IPS-15b (cell line): ENCODE measurements at regions not wholly inside any gene's neighbourhood (a gene's known extent, or its start where the extent isn't known, plus 50 kb on each side); places are given as distances from the start of the nearest gene placed in this dataset.

Experiments
- H3K27me3 ChIP-seq: one replicate; pipeline ENCODE4 v1.6.1; 2013; ENCODE audit warnings: low read length; ENCODE audit not compliant: control insufficient read depth, insufficient read depth
- H3K36me3 ChIP-seq: one replicate; pipeline ENCODE4 v1.6.1; 2013; ENCODE audit warnings: low read length; ENCODE audit not compliant: control insufficient read depth, insufficient read depth
- H3K4me1 ChIP-seq: one replicate; pipeline ENCODE4 v1.6.1; 2013; ENCODE audit warnings: mild to moderate bottlenecking, low read length; ENCODE audit not compliant: control insufficient read depth, insufficient read depth
- H3K4me3 ChIP-seq: one replicate; pipeline ENCODE4 v1.5.1; 2013; ENCODE audit warnings: low read depth, low read length
- H3K9ac ChIP-seq: one replicate; pipeline ENCODE4 v1.6.1; 2013; ENCODE audit warnings: low read depth, mild to moderate bottlenecking, low read length
- H3K9me3 ChIP-seq: one replicate; pipeline ENCODE4 v1.6.1; 2013; ENCODE audit warnings: mild to moderate bottlenecking, low read length; ENCODE audit not compliant: control insufficient read depth, insufficient read depth

- H3K36me3 ChIP-seq = no peaks in the 10 kb centered on the region
- no peaks in the 10 kb centered on the region for H3K4me1 ChIP-seq
- H3K4me3 ChIP-seq = no peak overlapping the region
- H3K27me3 ChIP-seq = no peaks in the 10 kb centered on the region
- H3K9me3 ChIP-seq = no peaks in the 10 kb centered on the region
- no peak overlapping the region for H3K9ac ChIP-seq
These were observed 1215.0 kb upstream of the TENM4 start for GRCh38 chr11:80655834-80656233.

DNA sequence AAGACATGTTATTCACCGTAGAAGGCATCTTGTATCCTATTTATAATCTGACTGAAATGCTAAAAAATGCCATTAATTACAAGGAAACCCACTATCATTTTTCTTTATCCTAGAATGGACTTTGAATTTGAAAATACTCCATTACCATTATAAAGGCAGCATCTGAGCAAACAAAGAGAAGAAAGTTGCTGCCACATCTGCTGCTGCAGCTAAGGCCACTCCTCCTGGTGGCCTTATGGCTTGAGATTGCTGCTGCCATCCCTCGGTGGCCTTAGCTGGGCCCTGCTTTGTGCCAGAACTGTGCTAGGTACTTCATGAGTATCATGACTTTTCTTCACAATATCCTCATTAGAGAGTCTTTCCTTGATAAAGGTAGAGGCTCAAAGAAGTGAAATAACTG is 1210.1 kb upstream of the TENM4 start:
- Histone ChIP-seq H3K9ac (no peak overlapping the region), H3K4me1 (peaks cover 2% of the 10 kb centered on the region), H3K27me3 (no peaks in the 10 kb centered on the region), H3K36me3 (no peaks in the 10 kb centered on the region), H3K9me3 (no peaks in the 10 kb centered on the region), H3K4me3 (no peak overlapping the region)

GRCh38 chr11:80649186-80649585 is 1208.4 kb upstream of the TENM4 start:
- Histone ChIP-seq H3K4me1 (peaks cover 2% of the 10 kb centered on the region), H3K4me3 (no peak overlapping the region), H3K9me3 (no peaks in the 10 kb centered on the region), H3K27me3 (no peaks in the 10 kb centered on the region), H3K9ac (no peak overlapping the region), H3K36me3 (no peaks in the 10 kb centered on the region)

GRCh38 chr11:80638296-80638695 is 1197.5 kb upstream of the TENM4 start:
- Histone ChIP-seq H3K4me1 (peaks cover 2% of the 10 kb centered on the region), H3K4me3 (no peak overlapping the region), H3K9ac (no peak overlapping the region)

GRCh38 chr11:80637571-80637970 is 1196.7 kb upstream of the TENM4 start:
- Histone ChIP-seq H3K4me3 (no peak overlapping the region), H3K27me3 (no peaks in the 10 kb centered on the region), H3K4me1 (peaks cover 2% of the 10 kb centered on the region), H3K9me3 (no peaks in the 10 kb centered on the region), H3K9ac (no peak overlapping the region), H3K36me3 (no peaks in the 10 kb centered on the region)

More at GRCh38 chr11:80638296-80638695, 1197.5 kb upstream of the TENM4 start:
- Histone ChIP-seq H3K27me3 (no peaks in the 10 kb centered on the region), H3K36me3 (no peaks in the 10 kb centered on the region), H3K9me3 (no peaks in the 10 kb centered on the region)

DNA sequence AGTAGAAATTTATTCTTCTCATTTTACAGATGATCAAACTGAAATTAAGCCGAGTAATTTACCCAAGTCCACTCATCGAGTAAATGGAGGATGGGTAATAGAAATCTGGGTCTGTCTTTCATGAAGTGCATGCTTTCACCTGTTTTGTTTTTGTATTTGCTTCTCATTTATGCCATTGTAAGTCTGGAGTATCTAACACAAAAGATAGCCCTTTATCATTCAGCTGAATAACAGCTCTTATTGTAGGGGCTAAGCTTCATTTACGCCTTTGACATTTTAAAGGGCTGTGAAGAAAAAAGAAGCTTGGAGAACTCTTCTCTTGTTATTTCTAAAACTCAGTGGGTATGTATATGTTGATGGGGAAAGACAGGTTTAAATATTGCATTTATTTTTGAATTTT is 1196.2 kb upstream of the TENM4 start:
- peaks cover 2% of the 10 kb centered on the region for H3K4me1 ChIP-seq
- no peaks in the 10 kb centered on the region for H3K27me3 ChIP-seq
- no peak overlapping the region for H3K9ac ChIP-seq
- no peaks in the 10 kb centered on the region for H3K36me3 ChIP-seq
- no peak overlapping the region for H3K4me3 ChIP-seq
- H3K9me3 ChIP-seq = no peaks in the 10 kb centered on the region

- no peaks in the 10 kb centered on the region for H3K9me3 ChIP-seq
- peaks cover 6% of the 10 kb centered on the region for H3K4me1 ChIP-seq
- no peak overlapping the region for H3K4me3 ChIP-seq
- H3K27me3 ChIP-seq = no peaks in the 10 kb centered on the region
- H3K36me3 ChIP-seq = no peaks in the 10 kb centered on the region
- no peak overlapping the region for H3K9ac ChIP-seq
These were observed 1194.3 kb upstream of the TENM4 start for GRCh38 chr11:80635178-80635577.

- H3K36me3 ChIP-seq = no peaks in the 10 kb centered on the region
- no peak overlapping the region for H3K4me3 ChIP-seq
- peaks cover 6% of the 10 kb centered on the region for H3K4me1 ChIP-seq
- H3K27me3 ChIP-seq = no peaks in the 10 kb centered on the region
- H3K9ac ChIP-seq = no peak overlapping the region
- no peaks in the 10 kb centered on the region for H3K9me3 ChIP-seq
These were observed 1191.9 kb upstream of the TENM4 start for GRCh38 chr11:80632691-80633090.

GRCh38 chr11:80632156-80632555 is 1191.3 kb upstream of the TENM4 start:
- H3K27me3 ChIP-seq = no peaks in the 10 kb centered on the region
- H3K4me3 ChIP-seq = no peak overlapping the region
- H3K9ac ChIP-seq = no peak overlapping the region
- H3K9me3 ChIP-seq = no peaks in the 10 kb centered on the region
- H3K4me1 ChIP-seq = peaks cover 4% of the 10 kb centered on the region
- no peaks in the 10 kb centered on the region for H3K36me3 ChIP-seq

GRCh38 chr11:80629466-80629865 is 1188.6 kb upstream of the TENM4 start:
- H3K4me3 ChIP-seq = no peak overlapping the region
- H3K4me1 ChIP-seq = peaks cover 4% of the 10 kb centered on the region
- no peaks in the 10 kb centered on the region for H3K9me3 ChIP-seq
- H3K36me3 ChIP-seq = no peaks in the 10 kb centered on the region
- no peaks in the 10 kb centered on the region for H3K27me3 ChIP-seq
- H3K9ac ChIP-seq = no peak overlapping the region

- peaks cover 7% of the 10 kb centered on the region for H3K4me1 ChIP-seq
- H3K36me3 ChIP-seq = no peaks in the 10 kb centered on the region
- no peaks in the 10 kb centered on the region for H3K27me3 ChIP-seq
- no peak overlapping the region for H3K9ac ChIP-seq
- H3K9me3 ChIP-seq = no peaks in the 10 kb centered on the region
- H3K4me3 ChIP-seq = no peak overlapping the region
These were observed 1186.5 kb upstream of the TENM4 start for GRCh38 chr11:80627364-80627763.

DNA sequence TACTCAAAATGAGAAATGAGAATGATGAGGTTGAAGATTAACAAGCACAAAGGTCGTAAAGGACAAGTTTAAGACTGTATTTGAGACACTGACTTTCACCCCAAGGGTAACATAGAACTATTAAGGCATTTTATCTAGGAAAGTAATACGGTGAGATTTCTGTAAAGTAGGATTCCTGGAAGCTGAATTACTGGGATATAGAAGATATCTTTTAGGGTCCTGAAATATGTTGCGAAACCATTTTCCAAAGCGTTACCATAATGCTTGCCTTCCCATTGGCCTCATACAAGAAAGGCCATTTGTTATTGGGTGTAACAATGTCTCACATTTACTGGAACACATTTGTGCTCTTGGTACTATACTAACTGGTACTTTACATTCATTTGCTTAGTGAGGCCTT is 1185.9 kb upstream of the TENM4 start:
- Histone ChIP-seq H3K9me3 (no peaks in the 10 kb centered on the region), H3K36me3 (no peaks in the 10 kb centered on the region), H3K9ac (no peak overlapping the region), H3K4me1 (peaks cover 7% of the 10 kb centered on the region), H3K27me3 (no peaks in the 10 kb centered on the region), H3K4me3 (no peak overlapping the region)

- Histone ChIP-seq H3K27me3 (no peaks in the 10 kb centered on the region), H3K4me3 (no peak overlapping the region), H3K9me3 (no peaks in the 10 kb centered on the region), H3K9ac (no peak overlapping the region), H3K4me1 (peaks cover 3% of the 10 kb centered on the region), H3K36me3 (no peaks in the 10 kb centered on the region)
These were observed 1184.7 kb upstream of the TENM4 start for GRCh38 chr11:80625563-80625962.
